HG02571 (cell line): ENCODE measurements at regions not wholly inside any gene's neighbourhood (a gene's known extent, or its start where the extent isn't known, plus 50 kb on each side); places are given as distances from the start of the nearest gene placed in this dataset.

Experiments used
- ATAC-seq: cut with Tn5 transposase; IDR thresholded peaks from one replicate; pipeline ENCODE4 v1.9.1; 2021; ENCODE audit warnings: mild to moderate bottlenecking, moderate library complexity; ENCODE audit not compliant: unreplicated experiment

- ATAC-seq, result peak; percentile 85
Observed at GRCh38 chr5:168174376-168174775, 117.1 kb upstream of the WWC1 start.

DNA sequence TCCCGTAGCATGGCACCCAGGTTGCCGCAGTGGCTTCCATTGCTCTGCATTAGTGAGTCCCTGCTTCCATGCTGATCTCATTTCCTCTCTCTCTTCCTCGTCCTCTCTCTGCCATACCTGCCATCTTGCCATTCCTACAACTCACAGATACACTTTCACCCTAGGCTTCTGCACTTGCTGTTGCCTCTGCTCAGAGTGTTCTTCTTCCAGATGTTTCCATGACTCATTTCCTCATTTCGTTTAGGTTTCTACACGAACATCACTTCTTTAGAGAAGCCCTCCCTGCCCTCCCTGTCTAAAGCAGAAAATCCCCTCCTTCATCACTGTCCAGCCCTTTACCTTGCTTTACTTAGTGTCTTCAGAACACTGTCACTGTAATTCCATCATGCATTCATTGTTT is 115.2 kb upstream of the WWC1 start:
- ATAC-seq, result no peak

DNA sequence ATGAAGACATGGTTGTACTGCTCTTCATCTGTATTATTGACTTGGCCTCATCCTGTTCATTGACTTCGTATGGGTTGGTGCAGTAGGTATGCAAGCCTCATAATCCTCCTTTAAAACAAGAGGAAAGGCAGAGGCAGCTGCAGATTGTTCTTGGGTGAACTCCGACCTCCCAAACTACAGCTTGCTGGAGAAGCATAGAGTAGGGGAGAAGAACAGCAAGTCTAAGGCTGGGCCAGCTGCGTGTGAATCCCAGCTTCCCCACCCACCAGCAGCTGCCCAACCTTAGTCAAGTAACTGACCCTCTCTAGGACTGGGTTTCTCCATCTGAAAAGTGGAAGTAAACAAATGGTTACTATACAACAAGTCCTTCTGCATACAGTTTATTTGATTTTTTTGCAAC is 114.5 kb upstream of the WWC1 start:
- ATAC-seq, result no peak

- no peak for ATAC-seq
Observed at GRCh38 chr5:168177831-168178450, 113.5 kb upstream of the WWC1 start.

DNA sequence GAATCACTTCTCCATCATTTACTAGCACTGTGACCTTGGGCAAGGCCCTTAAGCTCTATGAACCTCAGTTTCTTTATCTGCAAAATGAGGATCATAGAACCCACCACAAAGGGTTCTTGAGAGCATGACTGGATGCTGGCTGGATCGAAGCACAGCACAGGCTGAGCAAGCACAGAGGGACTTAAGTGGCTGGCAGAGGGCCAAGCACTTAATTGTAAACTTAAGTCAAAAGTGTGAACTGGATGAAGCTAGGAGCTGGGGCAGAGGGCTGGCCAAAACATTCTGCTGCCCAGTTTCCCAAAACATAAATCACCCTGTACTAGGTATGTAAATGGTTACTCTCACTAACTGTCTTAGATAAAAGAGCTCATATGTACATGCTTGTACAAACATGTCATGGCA is 112.3 kb upstream of the WWC1 start:
- no peak for ATAC-seq

GRCh38 chr5:168182269-168182668 is 109.2 kb upstream of the WWC1 start:
- ATAC-seq, result no peak

DNA sequence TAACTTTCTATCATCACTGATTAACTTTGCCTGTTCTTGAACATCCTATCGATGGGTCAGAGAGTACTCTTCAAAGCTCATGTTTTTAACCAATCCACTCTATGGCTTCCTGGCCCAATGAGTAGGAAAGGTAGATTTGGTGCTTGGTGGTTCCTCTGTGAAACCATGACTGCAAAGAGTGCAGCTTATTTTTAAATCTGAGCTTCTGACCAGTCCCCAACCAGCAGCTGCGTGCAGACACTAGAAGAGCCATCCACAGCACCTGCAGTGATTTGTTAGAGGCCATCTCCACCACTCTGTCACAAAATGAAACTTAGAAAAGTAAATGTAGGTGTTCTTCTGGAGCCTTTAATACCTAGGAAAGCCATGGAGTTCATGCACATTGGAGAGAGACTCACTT is 107.3 kb upstream of the WWC1 start:
- ATAC-seq, result no peak

DNA sequence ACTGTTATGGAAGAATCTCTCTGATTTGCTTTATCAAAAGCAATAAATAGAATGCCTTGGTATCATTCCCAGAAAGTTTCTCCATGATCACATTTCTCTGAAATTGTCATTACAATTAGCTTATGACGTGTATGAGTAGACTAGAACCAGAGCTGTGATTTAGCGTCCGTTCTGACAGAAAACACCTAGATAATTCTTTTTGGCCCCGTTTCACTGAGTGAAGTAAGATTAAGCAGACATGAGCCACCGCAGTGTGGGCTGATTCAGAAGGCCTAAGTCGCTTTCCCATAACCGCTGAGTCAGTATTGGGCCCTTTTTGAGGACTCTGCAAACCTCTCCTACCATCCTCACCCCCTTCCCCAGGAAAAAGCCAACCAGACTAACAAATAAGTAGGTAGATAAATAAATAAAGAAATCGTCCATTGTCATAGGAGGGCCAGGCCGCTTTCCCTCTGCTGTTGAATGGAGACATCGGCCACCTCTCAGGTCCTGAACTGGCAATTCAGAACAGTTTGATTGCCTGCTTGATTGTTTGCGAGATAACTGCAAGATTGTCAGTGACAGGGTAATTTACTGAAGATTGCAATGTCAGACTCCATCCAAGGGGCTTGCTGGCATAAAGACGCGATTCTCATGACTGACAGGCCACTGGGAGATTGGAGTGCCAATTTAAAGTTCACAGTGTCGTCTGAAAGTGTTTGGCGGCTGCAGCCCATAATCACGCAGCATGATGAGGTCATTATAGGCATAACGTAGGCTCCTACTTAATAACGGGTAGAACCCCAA is 105.0 kb upstream of the WWC1 start:
- ATAC-seq, result no peak

GRCh38 chr5:168187614-168188013 is 103.8 kb upstream of the WWC1 start:
- ATAC-seq, result no peak

DNA sequence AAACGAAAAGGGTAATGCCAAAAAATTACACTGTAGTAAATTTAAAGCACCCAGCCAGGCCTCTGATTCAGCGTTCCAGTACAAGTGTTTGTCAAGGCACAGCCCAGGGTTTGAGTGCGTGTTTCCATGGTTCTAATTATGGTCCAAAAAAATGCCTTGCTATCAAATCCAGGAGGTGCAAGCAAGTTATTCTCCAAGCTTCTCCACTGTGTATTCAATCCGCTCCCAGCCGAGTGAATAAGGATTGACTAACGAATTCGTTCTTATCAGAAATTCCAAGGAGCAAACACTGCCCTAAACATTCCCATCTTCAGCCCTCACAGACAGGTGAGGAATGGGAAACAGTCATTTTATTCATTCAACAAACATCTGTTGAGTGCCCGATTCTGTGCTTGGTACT is 103.3 kb upstream of the WWC1 start:
- ATAC-seq, result no peak

DNA sequence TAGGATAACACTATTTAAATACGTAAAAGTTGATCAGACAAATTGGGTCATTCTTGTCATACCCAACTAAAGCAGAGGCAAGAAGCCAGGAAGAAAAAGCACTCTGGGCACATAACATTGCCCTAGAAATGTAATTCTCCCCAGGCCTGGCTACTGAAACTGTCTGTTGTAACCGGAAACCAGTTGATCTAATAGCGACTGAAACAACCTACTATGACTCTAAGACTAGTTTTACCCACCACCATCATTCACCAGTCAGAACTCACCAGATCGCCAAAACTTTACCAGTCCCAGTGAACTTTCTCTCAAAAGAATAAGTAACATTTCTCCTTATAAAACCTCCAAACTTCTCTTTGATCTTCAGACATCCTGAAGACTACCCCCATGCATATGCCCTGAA is 99.3 kb upstream of the WWC1 start:
- ATAC-seq, result no peak

DNA sequence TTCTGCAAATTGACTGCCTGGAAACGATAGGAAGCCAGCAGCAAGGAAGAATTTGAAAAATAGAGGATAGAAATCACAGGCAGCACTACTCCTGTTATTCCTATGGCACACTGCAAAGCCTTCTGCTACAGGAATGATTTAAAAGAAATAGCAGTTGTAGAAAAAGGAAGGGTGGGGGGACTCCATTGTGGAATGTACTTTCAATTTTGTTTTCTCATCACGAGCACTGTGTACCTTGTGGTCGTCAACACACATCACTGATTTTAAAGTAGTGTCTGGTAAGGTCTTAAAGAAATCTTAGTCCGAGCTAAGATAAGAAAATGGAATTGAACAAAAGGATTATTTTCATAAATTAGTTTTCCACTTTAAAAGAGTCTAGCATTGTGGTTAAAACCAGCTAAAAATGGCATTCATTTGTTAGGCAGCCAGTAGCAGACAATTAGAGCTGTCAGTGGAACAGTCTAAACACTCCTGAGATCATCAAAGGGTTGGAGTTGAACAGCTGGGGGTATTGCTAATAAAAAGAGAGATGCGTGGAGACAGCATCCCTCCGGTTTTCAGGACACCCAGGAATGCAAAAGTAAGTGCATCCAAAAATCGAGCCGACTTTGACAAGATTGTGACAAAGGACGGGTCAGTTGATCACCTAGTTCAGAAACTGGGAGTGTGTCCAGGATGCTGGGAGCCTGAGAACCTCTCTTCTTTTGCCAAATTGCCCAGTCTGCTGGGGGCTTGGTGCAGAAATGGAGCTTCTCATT is 97.8 kb upstream of the WWC1 start:
- ATAC-seq, result no peak

DNA sequence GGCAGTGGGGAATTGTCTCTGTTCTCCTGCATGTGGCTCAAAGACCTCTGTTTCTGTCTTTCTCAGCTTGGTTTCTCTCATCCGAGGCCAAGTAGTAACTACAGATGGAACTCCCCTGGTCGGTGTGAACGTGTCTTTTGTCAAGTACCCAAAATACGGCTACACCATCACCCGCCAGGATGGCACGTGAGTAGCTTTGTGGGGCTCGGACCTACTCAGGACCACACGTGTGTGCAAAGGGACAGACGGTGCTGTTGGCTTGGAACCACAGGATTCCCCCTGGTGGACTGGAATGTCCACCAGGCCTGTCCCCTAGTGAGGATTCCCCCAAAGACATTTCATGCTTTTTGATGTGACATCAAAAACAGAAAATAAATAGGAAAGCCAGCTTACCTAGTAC is 96.3 kb upstream of the WWC1 start:
- no peak for ATAC-seq

DNA sequence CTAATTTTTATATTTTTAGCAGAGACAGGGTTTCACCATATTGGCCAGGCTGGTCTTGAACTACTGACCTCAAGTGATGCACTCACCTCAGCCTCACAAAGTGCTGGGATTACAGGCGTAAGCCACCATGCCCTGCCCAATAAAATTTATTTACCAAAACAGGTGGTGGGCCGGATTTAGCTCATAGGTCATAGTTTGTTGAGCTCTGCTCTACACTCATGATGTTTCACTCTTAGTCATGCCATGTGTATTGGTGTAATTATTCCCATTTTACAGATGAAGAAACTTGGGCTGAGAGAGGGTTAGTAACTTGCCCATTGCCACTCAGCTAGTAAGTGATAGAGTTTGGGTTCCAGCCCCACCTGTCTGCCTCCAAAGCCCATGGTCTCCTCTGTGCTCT is 93.1 kb upstream of the WWC1 start:
- ATAC-seq, result no peak

- no peak for ATAC-seq
Observed at GRCh38 chr5:168202996-168203395, 88.4 kb upstream of the WWC1 start.

DNA sequence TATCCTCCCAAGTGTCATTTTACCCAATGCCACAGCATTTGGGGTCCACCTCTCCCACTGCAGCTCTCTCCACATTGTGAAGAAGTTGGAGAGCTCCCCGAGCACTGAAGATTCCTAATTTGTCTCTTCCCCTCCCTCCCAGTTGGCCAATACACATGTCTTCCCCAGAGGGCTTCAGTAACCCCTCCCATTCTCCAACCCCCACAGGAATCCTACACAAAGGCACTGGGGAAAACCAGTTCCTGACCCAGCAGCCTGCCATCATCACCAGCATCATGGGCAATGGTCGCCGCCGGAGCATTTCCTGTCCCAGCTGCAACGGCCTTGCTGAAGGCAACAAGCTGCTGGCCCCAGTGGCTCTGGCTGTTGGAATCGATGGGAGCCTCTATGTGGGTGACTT is 87.3 kb upstream of the WWC1 start:
- no peak for ATAC-seq

DNA sequence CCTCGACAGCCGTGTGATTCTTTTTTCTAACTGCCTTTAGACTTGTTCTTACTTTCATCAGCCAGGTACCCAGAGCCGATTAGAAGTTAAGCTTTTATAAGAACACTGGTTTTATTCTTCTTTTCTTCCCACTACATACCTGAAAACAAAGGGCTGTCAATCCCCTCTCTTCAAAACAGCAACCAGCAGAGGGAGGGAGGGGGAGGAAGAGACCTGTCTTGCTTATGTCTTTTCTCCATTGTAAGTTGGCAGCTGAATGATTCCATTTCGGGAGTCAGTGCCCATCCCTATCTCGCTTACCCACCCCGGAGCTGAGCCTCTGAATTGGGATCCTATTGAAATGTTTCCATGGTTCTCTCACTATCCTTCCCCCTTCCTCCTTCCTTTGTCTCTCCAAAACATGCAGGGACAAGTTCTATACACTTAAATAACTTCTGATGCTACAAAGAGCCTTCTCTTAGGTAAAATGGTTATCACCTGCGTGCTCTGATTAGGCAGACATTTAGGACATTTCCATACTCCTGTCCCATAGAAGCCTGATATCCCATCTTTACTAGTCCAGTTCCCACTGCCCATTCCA is 83.9 kb upstream of the WWC1 start:
- ATAC-seq, result no peak

DNA sequence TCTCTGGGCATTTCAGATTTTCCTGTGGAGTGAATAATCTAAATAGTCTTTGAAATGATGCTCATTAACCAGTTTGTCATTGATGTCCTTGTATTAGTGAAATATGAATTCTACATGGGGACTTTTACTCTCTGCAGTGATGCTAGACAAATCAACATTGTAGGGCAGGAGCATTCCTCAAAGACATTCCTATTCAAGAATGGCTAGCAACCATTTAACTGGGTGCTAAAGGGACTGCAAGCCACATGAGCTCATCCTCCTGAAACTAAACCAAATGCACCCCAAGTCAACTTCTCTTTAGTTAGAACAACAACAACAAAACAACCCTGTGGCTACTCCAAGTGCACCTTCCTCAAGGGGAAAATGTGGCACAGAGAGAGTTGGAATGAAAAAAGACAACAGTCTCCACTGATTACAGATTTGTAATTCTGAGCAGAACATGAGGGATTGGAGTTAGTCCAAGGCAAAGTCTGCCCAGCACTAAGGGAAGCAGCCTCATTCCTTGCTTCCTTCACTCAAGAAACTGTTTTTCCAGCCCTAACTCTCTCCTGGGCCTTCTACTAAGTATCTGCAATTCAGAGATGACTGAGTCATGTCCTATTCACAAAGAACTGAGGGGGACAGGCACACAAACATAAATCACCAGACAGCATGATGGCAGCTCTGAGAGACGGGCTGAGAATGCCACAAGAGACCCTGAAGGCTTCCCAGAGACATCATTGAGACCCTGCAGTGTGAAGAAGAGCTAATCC is 82.0 kb upstream of the WWC1 start:
- no peak for ATAC-seq

DNA sequence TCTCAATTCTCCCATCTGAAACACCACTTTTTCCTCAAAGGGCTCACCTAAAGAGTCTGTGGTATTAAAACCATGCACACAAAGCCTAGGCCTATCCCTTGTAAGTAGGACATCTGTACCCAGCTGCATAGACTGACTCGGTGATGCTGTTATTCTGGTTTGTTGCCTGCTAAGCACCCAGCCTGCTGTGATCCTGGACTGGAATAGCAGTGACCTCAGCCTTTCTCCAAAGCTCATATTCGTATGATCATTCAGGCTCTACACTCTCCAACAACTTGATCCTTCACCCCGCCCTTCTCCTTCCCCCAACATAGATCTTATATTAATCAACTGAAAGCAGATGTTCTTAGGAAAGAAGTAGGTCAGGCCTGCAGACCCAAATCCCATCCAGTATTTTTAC is 81.4 kb upstream of the WWC1 start:
- no peak for ATAC-seq

- no peak for ATAC-seq
Observed at GRCh38 chr5:168211245-168211644, 80.2 kb upstream of the WWC1 start.

DNA sequence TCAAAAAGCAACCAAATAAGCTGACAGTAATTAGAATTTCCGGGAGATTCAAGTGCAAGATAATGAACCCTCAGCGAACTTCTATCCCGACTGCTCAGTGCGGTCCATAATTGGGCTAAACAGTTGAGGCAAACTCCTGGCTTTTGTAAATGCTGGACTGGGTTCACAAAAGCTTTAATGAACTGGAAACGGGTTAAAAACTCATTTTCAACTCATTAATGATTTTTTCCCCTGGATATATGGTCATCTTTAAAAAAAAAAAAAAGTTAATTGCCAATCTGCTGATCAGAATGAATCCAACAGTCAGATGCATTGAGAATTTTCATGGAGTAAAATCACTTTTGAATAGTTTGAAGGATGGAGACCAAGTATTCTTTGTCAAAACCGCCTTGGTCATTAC is 79.5 kb upstream of the WWC1 start:
- no peak for ATAC-seq
